GM13977 (cell line): ENCODE measurements at regions not wholly inside any gene's neighbourhood (a gene's known extent, or its start where the extent isn't known, plus 50 kb on each side); places are given as distances from the start of the nearest gene placed in this dataset.

Experiments
- DNase-seq: peaks from one replicate; pipeline ENCODE4 v3.0.0; 2012; ENCODE audit warnings: low spot score
- in situ Hi-C: fragments of 300-500 bp; cut with MboI; formaldehyde crosslinking; loops from one replicate; pipeline ENCODE4 v1.12.0; 2022; ENCODE audit warnings: low sequenced_read_pairs, low pct_unique_long_range_greater_than_20kb, mixed read lengths, inconsistent platforms; ENCODE audit not compliant: unreplicated experiment
- TF ChIP-seq, protein P1 (sequence below): IDR thresholded peaks from 2 replicates; pipeline ENCODE4 v1.5.1; 2012; ENCODE audit warnings: mild to moderate bottlenecking, control low read depth; ENCODE audit not compliant: insufficient read depth; ENCODE audit errors: extremely low read depth, missing control alignments

DNA sequence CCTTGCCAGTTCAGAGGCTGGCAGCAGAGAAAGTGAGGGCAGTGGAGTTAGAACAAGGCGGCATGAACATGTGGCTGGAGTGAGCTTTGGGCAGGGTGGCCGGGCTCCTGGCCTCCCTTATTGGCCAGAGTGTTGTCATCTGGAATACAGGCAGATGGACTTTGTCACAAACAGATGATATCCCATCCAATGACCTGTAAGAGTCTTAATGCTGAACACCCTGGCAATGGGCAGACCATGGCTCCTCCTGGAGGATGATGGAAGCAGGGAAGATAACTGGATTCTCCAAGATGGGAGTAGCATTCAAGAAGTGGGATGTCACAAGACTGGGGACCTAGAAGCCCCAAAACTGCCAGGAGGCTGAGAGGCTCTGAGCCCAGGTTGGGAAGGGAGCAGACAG lies 242.1 kb downstream of the MAFB start:
- TF ChIP-seq, protein P1, sequence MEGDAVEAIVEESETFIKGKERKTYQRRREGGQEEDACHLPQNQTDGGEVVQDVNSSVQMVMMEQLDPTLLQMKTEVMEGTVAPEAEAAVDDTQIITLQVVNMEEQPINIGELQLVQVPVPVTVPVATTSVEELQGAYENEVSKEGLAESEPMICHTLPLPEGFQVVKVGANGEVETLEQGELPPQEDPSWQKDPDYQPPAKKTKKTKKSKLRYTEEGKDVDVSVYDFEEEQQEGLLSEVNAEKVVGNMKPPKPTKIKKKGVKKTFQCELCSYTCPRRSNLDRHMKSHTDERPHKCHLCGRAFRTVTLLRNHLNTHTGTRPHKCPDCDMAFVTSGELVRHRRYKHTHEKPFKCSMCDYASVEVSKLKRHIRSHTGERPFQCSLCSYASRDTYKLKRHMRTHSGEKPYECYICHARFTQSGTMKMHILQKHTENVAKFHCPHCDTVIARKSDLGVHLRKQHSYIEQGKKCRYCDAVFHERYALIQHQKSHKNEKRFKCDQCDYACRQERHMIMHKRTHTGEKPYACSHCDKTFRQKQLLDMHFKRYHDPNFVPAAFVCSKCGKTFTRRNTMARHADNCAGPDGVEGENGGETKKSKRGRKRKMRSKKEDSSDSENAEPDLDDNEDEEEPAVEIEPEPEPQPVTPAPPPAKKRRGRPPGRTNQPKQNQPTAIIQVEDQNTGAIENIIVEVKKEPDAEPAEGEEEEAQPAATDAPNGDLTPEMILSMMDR: no peak
- in situ Hi-C loops: no loop called here
- no peak for DNase-seq

DNA sequence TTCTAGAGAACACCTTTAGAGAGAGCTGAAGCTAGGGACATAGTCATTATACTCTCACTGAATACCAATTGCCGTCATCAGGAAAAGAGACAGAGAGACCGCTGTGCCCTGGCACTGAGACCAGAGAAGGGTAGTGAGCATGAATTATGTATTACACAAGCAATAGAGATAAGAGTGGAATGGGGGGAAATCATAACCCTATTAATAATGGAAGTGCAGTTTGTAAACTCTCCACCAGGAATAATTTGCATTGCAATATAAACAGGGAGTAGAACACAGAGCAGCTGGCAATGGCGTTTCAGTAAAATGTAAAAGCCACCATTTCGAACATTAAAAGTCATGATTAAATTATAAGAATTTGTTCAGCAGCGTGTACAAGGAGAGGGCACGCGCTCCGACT lies 244.5 kb downstream of the MAFB start:
- TF ChIP-seq, protein P1: no peak
- DNase-seq: no peak
- in situ Hi-C loops: no loop called here

DNA sequence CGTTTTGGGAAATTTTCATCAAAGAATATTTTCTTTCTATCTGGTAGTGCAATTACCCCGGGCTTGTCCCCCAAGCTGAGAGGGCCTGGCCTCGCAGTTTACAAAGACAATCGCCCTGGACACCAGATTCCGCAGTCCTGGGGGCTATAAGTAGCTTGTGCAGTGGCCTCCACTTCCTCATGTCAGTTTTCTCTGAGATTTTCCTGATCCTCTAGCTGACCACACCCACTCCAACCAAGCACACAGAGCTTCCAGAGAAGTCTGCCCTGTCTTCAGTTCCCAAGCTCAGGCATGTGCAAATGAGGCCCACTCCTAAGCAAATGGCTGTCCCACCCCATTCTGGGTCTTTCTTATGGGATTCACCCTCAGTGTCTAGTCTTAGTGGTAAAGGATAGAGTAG lies 245.3 kb downstream of the MAFB start:
- in situ Hi-C loops: no loop called here
- TF ChIP-seq, protein P1: no peak
- DNase-seq: no peak

DNA sequence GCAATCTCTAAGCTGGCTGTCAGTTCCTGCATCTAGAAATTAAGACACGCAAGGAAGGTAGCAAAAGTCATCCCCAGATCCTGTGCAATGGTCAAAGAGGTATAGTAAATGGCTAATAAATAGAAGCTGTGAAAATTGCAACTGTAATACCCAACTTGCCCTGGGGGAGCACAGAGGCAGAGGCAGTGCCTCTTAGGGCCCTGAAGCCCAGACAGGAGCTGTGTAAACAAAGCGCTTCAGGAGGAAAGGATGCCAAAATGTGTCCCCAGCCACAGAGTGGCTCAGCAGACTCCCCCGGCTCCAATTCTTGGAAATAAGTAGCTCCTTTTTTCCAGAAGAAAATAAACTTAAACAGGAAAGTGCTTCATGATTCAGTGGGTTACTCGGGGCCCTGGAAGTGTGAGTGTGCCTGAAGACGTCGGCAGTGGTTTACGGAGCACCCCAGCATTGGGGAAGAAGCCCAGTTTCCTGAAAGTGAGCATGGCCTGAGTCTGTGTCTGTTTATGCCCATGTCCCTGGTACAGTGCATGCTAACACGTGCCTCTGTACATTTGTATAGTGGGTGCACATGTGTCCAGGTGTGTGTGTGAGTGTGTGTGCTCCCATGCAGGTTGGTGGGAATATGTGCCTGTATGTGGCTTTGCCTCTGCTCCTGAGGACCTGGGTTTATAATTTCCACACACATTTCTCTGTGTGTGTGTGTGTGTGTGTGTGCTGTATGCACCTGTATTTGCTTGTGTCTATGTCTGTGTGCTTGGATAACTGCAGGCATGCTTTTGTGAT lies 246.7 kb downstream of the MAFB start:
- in situ Hi-C loops: no loop called here
- no peak for DNase-seq
- TF ChIP-seq, protein P1: no peak

DNA sequence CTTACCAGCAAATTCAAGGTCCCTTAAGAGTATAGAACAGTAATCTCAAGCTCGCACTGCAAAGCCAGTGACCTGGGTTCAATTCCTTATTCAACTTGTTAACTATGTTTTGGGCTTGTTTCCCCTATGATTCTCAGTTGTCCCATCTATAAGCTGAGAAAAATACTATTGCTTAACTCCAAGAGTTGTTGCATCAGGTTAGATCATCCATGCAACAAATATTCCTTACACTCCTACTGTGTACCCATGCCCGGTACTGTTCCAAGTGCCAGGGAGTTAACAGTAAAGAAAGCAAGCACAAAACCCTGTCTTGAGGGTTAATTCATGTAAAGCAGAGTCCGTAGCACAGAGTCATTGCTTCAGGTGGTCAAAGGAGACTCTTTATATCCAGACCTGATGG lies 247.3 kb downstream of the MAFB start:
- TF ChIP-seq, protein P1: no peak
- no peak for DNase-seq
- in situ Hi-C loops: no loop called here

DNA sequence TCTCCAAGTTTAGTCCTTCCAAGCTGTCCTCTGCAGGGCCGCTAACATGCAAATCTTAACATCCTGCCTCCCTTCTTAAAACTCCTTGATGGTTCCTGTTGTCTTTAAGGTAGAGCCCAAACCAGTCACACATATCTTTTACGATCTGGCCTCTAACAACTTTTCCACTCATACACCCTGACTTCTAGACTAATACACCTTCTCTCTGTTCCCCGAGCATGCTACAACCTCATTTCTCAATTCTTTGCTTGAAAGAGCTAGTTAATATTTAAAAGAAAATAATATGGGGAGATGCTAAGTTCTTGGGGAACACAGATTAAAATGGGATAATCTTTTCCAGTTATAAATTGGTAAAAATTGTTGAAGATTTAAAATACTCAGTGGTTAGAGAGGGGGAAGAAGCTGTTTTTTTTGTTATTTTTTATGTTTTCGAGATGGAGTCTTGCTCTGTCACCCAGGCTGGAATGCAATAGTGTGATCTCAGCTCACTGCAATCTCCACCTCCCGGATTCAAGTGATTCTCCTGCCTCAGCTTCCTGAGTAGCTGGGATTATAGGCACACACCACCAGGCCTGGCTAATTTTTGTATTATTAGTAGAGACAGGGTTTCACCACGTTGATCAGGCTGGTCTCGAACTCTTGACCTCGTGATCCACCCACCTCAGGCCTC lies 250.7 kb downstream of the MAFB start:
- DNase-seq: no peak
- in situ Hi-C loops: no loop called here
- TF ChIP-seq, protein P1: no peak
